ENCODE measurements at regions not wholly inside any gene's neighbourhood (a gene's known extent, or its start where the extent isn't known, plus 50 kb on each side); places are given as distances from the start of the nearest gene placed in this dataset.

- no peak for TF ChIP-seq CTCF (IDR thresholded peaks at IDR 0.05; ENCODE audit: low read length)
- TF ChIP-seq EZH2 (IDR thresholded peaks at IDR 0.05; ENCODE audit: borderline replicate concordance, low read length): no peak
These were observed 222.7 kb downstream of the SPRY1 start for GRCh38 chr4:123619326-123619725.
